SKM-1 (cell line): ENCODE measurements at regions not wholly inside any gene's neighbourhood (a gene's known extent, or its start where the extent isn't known, plus 50 kb on each side); places are given as distances from the start of the nearest gene placed in this dataset.

ENCODE experiments used
- DNase-seq: peaks from one replicate; lab custom pipeline; 2025; ENCODE audit not compliant: unreplicated experiment; lab: John Stamatoyannopoulos, UW

DNA sequence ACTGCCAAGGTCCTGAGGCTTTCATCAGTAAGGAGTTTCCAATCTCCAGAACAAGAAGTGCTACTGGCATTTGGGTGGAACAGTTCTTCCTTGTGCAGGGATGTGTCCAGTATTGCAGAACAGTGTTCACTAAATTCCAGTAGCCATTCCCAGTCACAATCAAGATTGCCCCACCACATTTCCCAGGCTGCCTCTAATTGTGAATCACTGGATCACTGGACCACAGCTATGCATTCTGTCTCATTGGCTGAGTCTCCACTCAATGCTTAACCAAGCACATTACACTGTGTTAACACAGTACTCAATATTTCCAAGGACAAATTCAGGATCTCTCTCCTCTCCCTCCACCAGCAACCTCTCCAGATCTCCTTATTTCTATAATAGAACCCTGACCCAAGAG lies 160.2 kb upstream of the CCDC150 start:
- no peak for DNase-seq

DNA sequence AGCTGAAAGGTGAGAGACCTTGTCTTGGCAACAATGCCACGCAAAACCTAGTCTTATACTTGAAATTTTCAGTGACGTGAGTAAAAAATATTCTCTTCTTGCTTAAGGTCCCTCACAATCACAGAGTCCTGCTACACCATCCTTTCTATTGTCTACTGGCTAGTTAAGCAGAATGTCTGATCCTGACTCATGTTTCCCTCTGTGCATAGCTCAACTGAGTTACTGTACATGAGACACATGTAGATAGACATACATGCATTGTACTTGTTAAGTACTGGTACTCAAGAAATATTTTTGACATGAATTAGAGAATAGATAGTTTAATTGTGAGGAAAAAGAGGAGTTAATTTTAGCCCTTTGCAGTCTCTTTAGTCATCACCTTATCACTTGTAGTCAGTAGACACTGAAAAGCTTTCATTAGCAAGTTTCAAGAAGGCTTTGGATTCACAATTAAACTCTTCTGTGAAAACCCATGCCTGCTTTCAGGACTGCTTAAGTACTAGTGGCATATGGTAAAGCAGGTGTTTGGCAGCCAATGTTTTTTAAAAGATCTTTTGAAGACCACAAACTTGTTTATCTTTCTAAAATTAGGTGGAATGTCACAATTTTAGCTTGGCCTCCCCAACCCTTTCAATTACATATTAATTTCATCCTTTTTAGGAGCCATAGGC lies 158.7 kb upstream of the CCDC150 start:
- DNase-seq = no peak

DNA sequence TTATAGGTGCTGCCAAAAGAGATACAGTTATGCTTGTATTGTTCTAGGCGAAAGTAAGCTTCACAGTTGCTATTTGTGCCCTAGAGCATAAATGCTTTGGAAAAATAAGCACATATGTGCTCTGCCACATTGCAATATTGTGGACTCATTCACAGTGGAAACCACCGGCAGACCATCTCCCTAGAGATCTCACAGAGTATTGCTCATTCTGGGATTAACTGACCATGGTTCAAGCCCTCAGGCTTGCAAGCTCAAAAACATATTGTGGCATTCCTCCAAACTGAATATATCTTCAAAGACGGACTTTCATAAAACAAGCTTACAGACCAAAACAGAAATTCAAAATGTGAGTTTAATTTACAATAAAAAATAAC lies 158.2 kb upstream of the CCDC150 start:
- DNase-seq = no peak

DNA sequence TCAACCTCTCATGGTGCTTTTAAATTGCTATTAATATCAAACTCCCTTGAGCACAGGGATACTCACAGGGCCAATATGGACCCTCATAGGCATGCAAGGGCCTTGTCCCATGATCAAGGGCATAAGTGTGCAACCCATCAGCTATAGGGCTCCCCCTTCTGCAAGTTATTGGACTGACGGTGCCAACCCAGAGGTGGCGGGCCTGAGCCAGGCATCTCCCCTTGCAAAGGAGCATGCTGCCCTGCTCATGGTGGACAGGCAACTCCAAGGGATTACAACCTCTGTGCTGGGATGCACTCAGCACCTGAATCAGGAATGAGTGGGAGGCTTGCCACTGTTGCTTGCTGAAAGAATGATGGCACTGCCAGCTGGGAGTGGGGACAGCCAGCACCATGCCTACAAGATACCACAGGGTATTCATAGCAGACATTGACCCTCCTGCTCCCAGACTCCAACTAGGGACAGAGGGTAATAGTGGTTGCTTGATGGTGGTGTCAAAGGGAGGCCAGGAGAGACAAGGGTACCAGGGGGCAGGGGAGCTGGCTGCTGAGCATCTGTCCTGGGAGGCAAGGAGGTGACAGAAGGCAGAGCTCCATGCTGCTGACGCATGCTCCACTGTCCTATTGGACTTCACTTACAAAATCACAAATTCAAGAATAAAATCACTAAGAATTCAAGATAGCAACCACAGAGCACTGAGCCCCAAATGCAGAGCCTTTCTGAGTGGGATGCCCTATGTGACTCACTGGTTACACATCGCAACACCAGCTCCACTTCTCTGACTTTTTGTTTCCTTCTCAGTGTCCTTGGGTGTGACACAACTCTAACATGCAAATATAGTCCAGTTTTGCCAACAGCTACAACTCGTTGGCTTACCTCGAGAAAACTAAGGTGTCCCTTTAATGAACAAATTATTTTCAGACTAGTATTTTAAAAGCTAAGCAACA lies 157.1 kb upstream of the CCDC150 start:
- DNase-seq = no peak

DNA sequence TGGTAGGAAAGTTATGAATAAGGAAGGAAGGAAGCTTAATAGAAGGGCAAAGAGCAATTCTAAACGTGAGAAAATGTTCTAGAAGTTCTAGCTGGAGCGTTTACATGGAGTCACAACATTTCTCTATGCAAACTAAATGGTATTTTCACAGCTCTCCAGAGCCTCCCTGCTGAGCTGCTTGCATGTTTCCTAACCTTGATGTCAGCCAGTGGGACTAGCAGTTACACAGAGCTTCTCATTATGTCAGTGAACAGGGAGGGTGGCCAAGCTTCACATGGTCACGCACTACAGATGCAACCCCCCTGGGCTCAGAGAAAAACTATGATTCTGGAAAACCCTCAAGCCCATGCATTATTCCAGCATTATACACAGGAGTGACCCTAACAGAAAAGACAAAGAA lies 153.4 kb upstream of the CCDC150 start:
- DNase-seq = no peak

DNA sequence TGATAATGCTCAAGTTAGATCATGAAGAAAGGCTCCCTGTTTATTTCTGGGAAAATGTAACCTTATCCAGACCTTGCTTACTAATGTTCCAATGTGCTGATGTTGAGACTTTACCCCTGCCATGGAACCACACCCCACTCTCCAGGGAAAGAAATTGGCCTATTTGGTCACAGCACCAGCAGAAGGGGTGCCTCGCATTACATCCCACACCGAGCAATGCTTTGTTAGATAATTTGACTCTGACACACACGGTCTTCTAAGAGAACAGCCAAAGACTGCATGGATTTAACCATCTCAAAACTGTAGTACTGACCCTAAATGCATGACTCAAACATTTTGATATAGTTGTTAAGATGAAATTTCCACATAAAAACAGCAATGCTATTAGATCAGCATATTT lies 152.1 kb upstream of the CCDC150 start:
- no peak for DNase-seq

DNA sequence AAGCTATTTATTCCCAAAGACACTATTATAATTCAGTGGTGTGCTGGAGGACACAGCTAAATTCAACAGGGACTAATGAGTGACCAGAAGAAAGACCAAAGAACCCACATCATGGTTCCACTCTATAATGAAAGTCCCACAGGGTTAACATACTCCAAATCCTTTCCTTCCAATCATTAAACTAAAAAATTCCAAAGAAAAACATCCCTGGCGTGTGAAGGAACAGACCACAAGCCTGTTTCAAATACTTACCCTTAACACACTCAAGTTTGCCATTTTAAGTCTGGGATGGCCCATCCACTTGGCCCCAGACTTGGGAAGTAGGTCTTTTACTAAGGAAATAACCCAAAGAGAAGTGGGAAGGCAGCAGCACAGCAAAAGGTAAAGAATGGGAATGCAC lies 150.1 kb upstream of the CCDC150 start:
- no peak for DNase-seq

DNA sequence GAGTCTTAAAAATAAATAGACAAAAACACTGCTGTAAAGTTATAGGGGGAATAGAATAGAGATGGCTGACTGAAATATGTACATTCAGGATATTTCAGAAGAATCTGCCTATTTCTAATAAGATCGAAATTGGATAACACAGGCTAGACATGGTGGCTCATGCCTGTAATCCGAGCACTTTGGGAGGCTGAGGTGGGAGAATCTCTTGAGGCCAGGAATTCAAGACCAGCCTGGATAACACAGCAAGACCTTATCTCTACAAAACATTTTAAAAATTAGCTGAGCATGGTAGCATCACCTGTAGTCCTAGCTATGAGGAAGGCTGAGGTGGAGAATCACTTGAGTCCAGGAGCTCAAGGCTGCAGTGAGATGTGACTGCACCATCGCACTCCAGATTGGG lies 146.6 kb upstream of the CCDC150 start:
- DNase-seq = no peak

DNA sequence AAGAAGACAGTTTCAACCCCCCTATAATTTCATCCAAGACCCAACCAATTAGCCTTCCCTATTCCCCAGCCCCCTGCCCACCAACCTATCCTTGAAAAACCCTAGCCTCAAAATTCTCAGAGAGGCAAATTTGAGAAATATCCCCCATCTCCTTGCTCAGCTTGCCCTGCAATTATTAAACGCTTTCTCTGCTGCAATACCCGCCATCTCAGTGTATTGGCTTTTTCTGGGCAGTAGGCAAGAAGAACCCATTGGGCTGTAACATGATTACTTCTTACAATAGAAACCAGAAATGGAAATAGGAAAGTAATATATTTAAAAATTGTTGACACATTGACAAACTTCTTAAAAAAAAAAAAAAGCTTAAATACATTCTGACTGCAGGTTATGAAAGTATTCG lies 140.6 kb upstream of the CCDC150 start:
- DNase-seq = no peak

DNA sequence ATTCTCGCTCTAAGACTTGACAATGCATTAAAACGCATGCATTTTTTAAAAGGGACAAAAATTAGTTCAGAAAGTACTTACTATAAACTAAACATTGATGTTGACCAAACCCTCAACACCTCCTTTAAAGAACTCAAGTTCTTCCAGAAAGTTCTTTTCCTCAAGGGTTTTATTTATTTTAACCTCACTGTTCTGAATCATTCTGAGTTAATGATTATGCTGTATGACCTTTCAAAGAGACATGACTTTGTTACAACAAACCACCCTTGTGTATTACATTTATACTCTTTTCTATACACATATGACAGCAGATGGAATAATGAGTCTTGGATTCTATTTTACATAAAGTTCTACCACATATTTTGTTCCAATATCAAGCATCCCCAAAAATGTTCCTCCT lies 139.8 kb upstream of the CCDC150 start:
- no peak for DNase-seq

DNA sequence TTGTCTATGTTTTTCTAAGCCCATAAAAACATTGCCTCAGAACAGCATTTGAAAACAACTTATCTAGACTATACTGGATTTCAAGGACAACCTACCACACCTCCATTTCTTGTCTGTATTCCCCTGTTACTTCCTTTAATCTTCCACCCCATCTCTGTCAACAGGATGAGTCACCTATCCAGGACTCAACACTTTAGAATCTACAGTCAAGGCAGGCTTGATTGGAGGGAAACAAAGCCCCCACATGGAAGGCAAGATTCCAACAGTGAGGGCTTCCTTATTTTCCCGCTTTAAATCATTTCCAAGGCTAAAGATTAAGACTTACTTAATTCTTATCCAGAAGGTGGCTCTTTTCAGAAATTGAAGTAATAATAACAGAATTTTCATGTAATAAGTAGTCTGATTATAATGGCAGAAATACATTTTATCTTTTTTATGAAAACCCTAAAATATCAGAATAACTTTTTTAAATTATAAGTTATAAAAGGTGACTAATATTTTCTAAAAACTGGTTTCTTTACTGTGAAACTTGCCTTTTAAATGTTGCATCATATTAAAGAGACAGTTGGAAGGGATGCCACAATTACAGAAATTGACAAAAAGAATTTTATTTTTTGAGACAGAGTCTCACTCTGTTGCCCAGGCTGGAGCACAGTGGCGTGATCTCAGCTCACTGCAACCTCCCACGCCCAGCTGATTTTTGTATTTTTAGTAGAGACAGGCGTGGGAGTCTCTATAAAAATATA lies 138.7 kb upstream of the CCDC150 start:
- no peak for DNase-seq

DNA sequence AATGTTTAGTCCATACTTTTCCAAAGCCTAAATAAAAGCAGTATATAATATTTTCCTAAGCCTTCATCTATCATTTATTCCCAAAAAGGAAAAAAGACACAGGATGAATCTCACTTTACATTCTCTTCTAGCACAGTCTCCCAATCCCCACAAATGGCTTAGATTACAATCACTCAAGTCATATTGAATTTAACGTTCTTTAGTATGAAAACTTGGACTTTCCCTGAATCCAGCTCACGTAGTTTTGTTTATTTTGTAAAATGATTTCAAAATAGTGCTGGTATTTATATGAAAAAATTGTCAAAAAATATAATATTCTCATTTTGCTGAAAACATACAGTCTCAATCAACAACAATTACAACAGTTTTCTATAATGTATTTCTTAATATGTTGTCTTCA lies 137.7 kb upstream of the CCDC150 start:
- DNase-seq = no peak

DNA sequence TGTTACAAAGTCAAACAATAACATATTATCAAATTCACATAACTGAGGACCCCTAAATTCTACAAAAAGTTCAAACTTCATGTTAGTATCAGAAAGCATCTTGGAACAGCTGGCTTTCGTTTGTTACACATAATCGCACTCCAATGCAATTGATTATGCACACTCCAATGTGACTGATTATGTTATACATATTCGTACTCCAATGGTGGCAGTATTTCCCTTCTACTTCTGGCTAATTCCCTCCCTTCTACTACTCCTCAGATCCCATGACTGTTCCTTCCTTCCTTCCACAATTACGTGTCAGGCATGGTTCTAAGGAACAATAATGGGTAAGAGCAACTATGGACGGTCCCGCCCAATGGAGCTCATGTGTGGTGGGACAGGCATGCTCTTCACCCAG lies 137.1 kb upstream of the CCDC150 start:
- DNase-seq = no peak

DNA sequence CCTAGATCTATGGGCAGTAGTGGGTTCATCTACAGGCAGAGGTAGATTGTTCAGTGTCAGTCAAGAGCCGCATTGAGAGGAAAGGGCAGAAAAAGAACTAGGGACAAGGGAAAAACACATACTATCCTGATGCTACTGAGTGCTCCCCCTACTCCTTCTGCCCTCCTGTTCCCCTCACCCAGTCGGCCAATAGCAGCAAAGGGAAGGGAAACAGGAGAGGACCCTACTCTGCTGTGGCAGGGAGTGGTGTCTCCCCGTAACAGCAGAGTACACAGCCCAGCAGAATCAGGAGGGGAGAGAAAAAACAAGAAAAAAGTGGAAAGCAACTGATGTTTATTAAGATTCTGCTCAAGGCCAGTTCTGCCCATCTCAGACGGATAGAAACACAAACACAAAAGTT lies 136.1 kb upstream of the CCDC150 start:
- DNase-seq = no peak

DNA sequence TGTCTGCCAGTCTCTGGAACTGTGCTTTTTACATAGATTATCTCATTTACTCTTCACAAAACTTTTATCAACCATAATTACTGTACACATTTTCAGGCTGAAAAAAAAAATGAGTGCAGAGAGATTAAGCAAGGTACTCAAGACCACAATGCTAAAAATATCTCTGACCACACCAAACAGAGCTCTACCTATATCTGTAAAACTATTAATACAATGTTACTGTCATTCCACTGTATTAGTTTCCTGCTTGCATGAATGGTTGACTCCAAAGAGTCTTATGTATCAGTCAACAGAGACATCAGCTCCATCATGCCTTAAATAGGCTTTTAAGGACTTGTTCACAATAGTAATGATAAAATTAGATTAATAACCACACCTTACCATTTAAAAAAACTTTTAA lies 134.7 kb upstream of the CCDC150 start:
- no peak for DNase-seq

DNA sequence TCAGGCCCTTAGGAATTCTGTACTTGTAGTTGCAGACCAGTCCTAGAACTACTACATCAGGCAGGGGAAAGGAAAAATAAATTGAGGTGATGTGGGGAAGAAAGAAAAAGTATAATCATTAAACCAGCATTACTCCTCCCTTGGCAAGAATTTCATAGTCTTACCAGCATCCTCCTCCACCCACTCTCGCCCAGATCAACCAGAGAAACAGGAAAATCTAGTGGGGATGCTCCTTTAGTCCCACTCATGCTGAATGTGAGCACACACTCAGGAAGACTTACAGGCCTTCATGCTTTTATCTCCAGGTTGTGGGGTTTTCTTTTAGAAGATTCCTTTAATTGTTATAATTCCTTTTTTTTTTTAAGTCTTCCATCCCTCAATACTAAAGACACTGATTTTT lies 129.3 kb upstream of the CCDC150 start:
- no peak for DNase-seq

DNA sequence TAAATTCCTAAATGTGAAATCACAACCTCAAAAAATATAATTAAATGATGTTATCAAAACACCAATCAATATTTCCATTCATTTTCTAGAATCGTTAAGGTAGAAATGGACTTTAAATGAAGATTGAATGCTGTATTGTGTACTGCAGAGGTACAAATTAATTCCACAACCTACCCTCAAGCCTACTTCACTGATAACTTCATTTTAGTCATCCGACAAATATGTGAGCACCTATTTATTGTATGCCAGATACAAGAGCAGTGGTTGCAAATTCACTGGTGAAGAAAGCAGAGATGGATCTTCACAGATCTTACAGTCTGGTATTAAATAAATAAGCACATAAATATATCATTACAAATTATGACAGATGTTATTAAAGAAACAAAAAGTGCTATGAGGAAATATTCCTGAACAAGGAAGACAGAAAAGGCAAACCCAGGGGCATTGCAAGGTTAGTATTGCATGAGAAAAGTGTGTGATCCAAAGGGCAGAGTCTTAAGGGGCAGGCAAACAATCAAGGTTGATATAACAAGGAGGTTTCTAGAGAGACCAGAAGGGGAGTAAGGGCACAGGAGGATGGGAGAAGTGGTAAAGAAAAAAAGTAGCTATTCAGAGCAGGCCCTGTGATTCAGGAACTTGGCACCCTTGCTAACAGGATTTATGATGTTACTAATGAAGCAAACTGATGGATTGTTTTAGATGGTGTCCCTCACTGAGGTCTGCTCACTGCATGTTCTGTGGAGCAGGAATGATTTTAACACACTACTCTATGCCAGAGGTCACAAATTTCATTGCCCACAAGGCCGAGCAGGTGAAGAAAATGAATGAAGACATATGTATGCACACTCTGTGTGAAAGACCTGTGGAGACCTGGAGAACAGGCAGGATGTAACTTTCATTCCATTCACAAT lies 128.0 kb upstream of the CCDC150 start:
- no peak for DNase-seq

DNA sequence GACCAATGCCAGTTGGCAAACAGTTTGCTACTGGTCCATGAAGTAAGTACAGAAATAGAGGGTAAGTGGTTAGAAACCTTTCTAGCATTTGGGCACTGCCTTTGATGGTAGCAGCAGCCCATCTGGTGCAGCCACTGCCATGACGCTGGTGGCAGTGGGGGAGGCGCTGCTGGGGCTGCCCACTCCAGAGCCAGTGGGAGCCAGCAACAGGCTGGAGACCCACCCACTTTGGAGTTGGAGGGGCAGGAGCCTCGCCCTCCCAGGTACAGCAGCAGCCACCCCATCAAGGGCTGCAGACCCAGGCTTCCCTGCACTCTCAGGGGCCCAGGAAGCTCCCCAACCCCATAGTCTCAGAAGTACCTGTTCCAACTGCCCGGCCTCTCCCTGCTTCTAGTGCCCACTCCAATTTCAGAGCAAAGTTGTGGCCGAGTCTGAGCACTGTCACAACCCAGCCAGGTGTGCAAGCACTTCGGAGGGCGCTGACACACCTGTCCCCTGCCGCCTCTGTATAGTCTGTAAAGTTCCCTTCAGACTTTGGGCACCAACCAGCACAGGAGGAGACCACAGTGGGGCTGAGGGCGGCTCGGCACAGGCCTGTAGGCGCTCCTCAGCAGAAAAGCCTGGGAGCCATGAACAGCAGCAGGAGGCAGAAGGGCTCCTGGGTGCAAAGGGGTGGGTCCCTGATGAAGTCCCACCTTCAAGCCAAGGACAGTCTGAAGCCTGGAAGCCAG lies 125.6 kb upstream of the CCDC150 start:
- DNase-seq = no peak

DNA sequence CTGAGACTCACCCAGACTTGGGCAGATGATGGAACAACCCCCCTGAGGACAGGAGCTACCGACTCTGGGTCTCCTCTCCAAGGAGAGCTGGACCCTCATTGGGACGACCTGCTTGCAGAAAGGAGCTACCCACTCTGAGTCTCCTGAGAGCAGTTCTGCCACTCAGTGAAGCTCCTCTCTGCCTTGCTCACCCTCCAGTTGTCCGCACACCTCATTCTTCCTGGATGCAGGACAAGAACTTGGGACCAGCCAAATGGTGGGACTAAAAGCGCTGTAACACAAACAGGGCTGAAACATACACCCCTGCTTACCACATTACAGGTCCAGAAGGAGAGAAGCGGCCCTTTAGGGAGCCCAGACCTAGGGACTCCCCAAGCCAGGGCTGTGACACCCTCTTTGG lies 124.9 kb upstream of the CCDC150 start:
- no peak for DNase-seq

DNA sequence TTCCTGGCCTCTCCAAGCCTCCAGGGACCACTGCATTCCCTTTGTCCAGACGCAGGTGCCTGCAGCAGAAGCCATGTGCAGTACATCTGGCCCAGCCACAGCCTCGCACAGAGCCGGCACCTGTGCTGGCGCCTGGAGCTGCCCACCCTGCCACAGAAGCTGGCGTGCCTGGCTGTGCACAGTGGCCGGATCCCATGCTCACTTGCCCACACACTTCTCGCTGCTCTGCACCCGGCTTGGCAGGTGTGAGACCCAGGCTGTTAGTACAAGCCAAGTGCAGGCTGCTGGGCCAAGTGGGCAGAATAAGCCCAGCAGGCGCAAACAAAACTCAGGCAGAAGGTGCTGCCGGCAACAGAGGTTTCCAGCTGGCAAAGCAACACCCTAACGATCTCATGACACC lies 124.5 kb upstream of the CCDC150 start:
- DNase-seq = no peak
